Activated T-cell treated with anti-CD3 and anti-CD28 coated beads for 1 hour (primary cell): ENCODE measurements at regions not wholly inside any gene's neighbourhood (a gene's known extent, or its start where the extent isn't known, plus 50 kb on each side); places are given as distances from the start of the nearest gene placed in this dataset.

Experiments used
- DNase-seq: peaks from one replicate; pipeline ENCODE4 v3.0.0-alpha.2; 2020; ENCODE audit warnings: low read depth

- no peak for DNase-seq
Observed at GRCh38 chr3:124091716-124092115, 99.8 kb upstream of the ROPN1 start.

- DNase-seq = no peak
Observed at GRCh38 chr3:124092811-124093210, 100.9 kb upstream of the ROPN1 start.

GRCh38 chr3:124094496-124094895 is 102.6 kb upstream of the ROPN1 start:
- DNase-seq = no peak

- DNase-seq = no peak
Observed at GRCh38 chr3:124097362-124098131, 105.6 kb upstream of the ROPN1 start.

GRCh38 chr3:124101643-124102042 is 109.7 kb upstream of the ROPN1 start:
- no peak for DNase-seq

- DNase-seq = no peak
Observed at GRCh38 chr3:124107104-124107890, 115.4 kb upstream of the ROPN1 start.

- DNase-seq = no peak
Observed at GRCh38 chr3:124108446-124108845, 116.5 kb upstream of the ROPN1 start.

- no peak for DNase-seq
Observed at GRCh38 chr3:124113485-124113884, 121.6 kb upstream of the ROPN1 start.

- DNase-seq = no peak
Observed at GRCh38 chr3:124115279-124115678, 123.4 kb upstream of the ROPN1 start.

- DNase-seq = no peak
Observed at GRCh38 chr3:124115956-124116355, 124.0 kb upstream of the ROPN1 start.

GRCh38 chr3:124116906-124117305 is 125.0 kb upstream of the ROPN1 start:
- no peak for DNase-seq

- DNase-seq = no peak
Observed at GRCh38 chr3:124117486-124117885, 125.6 kb upstream of the ROPN1 start.

- DNase-seq = no peak
Observed at GRCh38 chr3:124118397-124118796, 126.5 kb upstream of the ROPN1 start.

- no peak for DNase-seq
Observed at GRCh38 chr3:124119056-124119716, 127.3 kb upstream of the ROPN1 start.

- no peak for DNase-seq
Observed at GRCh38 chr3:124121379-124122312, 129.7 kb upstream of the ROPN1 start.

- DNase-seq = no peak
Observed at GRCh38 chr3:124125315-124125714, 133.4 kb upstream of the ROPN1 start.

GRCh38 chr3:124126436-124127023 is 134.6 kb upstream of the ROPN1 start:
- DNase-seq = no peak

GRCh38 chr3:124131158-124131557 is 139.2 kb upstream of the ROPN1 start:
- DNase-seq = no peak

- no peak for DNase-seq
Observed at GRCh38 chr3:124131580-124131979, 139.7 kb upstream of the ROPN1 start.

GRCh38 chr3:124132813-124133212 is 140.9 kb upstream of the ROPN1 start:
- DNase-seq = no peak

GRCh38 chr3:124133366-124133940 is 141.5 kb upstream of the ROPN1 start:
- no peak for DNase-seq
